ENCODE measurements at regions not wholly inside any gene's neighbourhood (a gene's known extent, or its start where the extent isn't known, plus 50 kb on each side); places are given as distances from the start of the nearest gene placed in this dataset.
"Not testable (repeated sequence)": the region's sequence is repeated elsewhere in the genome, so short reads cannot be mapped to it uniquely, and the experiment has no call there.

DNA sequence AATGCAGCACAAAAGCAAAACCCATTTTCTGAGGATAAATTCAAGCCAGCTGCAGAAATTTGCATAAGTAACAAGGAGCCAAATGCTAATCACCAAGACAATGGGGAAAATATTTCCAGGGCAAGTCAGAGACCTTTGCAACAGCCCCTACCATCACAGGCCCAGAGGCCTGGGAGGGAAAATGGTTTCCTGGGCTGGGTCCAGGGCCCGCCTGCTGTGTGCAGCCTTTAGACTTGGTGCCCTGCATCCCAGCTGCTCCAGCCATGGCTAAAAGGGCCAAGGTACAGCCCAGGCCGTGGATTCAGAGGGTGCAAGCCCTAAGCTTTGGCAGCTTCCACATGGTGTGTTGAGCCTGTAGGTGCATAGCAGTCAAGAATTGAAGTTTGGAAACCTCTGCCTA lies 309.5 kb upstream of the SGCG start:
- no peak for DNase-seq

- no peak for DNase-seq
Observed at GRCh38 chr13:22874839-22875238, 305.9 kb upstream of the SGCG start.

- DNase-seq: no peak
Observed at GRCh38 chr13:22877421-22877820, 303.4 kb upstream of the SGCG start.

DNA sequence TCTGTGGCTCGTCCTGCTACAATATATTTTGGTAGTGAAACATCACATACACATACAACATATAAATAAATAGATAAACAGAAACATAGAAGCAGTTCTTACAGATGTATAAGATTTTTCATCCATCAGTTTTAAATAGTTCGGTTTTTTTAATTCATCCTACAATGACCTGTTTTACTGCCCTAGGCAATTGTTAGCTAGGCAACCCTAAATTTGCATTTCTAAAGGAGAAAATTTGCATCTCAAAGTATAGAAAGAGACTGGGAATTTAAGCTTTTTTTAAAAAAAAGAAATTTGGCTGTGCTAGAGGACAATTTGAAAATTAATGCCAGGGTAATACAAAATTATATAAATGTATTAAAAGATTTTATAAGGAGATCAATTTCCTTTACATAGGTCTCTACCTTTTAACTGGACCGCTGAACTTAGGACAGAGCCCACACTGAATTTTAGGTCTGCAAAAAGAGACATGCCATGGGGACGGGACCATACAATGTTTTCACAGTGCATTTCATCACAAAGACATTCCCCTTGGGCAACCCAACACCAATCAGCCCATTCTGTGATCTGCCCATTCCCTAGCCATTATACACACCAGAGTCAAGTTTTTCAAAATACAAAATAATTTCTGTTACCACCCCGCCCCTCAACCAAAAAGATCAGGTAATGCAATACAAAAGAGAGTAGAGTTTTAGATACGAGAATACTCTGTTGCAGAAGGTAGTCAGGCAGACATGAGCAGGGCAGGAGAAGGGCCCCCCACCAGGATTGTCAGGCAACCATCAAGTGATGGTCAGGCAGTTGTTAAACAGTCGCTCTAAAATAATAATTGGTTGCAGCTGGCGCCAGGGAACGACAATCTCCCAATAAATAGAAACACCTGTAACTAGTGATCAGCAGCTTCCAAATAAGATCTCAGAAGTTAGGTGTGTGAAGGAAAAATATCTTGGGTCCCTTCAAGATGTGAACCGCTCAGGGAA lies 299.7 kb upstream of the SGCG start:
- DNase-seq: no peak

GRCh38 chr13:22881721-22882608 lies 298.8 kb upstream of the SGCG start:
- DNase-seq: not testable (repeated sequence)

- no peak for DNase-seq
Observed at GRCh38 chr13:22883262-22883840, 297.4 kb upstream of the SGCG start.

DNA sequence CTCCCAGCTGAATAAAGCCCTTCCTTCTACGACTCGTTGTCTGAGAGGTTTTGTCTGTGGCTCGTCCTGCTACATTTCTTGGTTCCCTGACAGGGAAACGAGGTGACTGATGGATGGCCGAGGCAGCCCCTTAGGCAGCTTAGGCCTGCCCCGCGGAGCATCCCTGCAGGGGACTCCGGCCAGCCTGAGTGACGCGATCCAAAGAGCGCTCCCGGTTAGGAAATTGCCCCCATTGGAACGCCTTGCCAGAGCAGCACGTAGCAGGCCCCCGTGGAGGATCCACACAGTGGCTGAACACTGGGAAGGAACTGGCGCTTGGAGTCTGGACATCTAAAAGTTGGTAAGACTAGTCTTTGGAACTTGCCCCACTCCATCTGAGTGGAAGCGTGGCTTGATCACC lies 296.8 kb upstream of the SGCG start:
- no peak for DNase-seq

- not testable (repeated sequence) for DNase-seq
Observed at GRCh38 chr13:22886061-22886460, 294.7 kb upstream of the SGCG start.

DNA sequence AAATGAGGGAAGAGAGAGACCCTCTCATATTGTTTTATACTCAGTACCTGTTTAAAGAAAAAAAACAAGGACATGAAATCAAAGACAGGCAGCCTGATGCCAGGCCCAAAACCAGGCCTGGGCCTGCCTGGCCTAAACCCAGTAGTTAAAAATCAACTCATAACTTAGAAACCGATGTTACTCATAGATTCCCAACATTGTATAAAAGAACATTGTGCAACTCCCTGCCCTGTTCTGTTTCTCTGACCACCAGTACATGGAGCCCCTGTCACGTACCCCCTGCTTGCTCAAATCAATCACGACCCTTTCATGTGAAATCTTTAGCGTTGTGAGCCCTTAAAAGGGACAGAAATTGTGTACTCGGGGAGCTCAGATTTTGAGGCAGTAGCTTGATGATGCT lies 291.4 kb upstream of the SGCG start:
- not testable (repeated sequence) for DNase-seq

GRCh38 chr13:22893204-22893603 lies 287.6 kb upstream of the SGCG start:
- no peak for DNase-seq

- DNase-seq: no peak
Observed at GRCh38 chr13:22893777-22894176, 287.0 kb upstream of the SGCG start.

GRCh38 chr13:22897571-22898314 lies 283.0 kb upstream of the SGCG start:
- DNase-seq: no peak

- DNase-seq: not testable (repeated sequence)
Observed at GRCh38 chr13:22900416-22900951, 280.3 kb upstream of the SGCG start.

- no peak for DNase-seq
Observed at GRCh38 chr13:22903301-22903700, 277.5 kb upstream of the SGCG start.

DNA sequence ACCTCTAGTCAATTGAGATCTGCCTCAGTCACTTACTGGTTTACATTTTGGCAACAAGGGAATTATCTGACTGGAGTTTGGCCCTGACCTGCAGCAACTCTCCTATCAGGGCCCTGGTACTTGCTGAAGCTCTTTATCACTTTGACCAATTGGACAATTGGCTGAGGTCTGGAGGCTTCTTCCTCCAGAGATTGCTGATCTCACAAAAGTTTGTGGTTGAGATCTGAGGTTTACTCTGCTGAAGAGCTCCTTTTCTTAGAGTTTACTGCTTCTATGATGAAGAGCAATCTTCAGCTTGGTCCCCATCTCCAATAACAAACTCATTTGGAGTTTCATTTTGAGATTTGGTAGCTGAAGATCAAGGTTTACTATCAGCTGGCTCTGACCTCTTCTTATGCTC lies 276.9 kb upstream of the SGCG start:
- DNase-seq: no peak

DNA sequence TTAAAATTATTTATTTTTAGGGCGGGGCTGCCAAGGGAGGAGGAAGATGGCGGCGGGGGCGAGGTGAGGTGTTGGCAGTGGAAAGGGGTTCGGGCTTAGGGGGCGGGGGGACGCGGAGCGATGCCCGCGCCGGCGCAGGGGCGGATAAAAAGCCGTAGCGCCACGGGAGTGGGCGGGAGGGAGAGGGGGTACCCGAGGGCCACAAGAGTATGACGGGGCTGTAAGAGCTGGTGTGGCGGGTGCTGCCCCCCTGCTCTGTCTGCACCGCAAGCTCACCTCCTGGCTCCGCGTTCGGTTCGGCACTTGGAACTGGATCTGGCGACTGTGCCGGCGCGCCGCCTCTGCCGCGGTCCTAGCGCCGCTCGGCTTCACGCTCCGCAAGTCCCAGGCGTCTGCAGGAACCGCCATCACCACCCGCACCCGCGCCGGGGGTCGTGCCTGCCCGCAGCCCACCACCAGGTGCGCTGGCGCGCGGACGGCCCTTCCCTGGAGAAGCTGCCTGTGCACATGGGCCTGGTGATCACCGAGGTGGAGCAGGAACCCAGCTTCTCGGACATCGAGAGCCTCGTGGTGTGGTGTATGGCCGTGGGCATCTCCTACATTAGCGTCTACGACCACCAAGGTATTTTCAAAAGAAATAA lies 265.2 kb upstream of the SGCG start:
- no peak for DNase-seq

DNA sequence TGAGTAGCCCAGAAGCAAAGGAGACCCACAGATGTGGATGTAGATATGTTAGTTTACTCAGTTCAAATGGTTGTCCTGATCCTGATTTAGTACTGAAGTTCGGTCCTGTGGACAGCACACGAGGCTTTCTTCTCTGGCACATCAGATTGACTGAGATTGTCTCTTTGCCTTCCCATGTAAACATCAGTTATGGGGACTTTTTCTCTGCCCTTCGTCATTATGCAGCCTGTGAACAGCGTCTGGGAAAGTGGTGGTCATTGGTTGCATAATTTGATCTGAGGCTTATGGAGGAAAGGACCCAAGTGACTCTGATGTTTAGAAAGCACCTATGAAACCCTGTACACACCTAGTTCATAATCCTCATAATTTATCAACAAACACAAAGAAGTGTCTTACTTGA lies 264.5 kb upstream of the SGCG start:
- DNase-seq: not testable (repeated sequence)

GRCh38 chr13:22925881-22926747 lies 254.7 kb upstream of the SGCG start:
- no peak for DNase-seq

GRCh38 chr13:22926748-22927400 lies 253.9 kb upstream of the SGCG start:
- no peak for DNase-seq

GRCh38 chr13:22927845-22928244 lies 252.9 kb upstream of the SGCG start:
- DNase-seq: not testable (repeated sequence)
